Activated naive CD4-positive, alpha-beta T cell (primary cell): ENCODE measurements at regions not wholly inside any gene's neighbourhood (a gene's known extent, or its start where the extent isn't known, plus 50 kb on each side); places are given as distances from the start of the nearest gene placed in this dataset.
"Not testable (repeated sequence)": the region's sequence is repeated elsewhere in the genome, so short reads cannot be mapped to it uniquely, and the experiment has no call there.

Experiments
- DNase-seq, 4 experiments: peaks; one replicate each; lab custom pipeline; 2025; lab: John Stamatoyannopoulos, UW

- DNase-seq: no peak
Measured at GRCh38 chr2:198628596-198628995, 824.2 kb downstream of the PLCL1 start.

DNA sequence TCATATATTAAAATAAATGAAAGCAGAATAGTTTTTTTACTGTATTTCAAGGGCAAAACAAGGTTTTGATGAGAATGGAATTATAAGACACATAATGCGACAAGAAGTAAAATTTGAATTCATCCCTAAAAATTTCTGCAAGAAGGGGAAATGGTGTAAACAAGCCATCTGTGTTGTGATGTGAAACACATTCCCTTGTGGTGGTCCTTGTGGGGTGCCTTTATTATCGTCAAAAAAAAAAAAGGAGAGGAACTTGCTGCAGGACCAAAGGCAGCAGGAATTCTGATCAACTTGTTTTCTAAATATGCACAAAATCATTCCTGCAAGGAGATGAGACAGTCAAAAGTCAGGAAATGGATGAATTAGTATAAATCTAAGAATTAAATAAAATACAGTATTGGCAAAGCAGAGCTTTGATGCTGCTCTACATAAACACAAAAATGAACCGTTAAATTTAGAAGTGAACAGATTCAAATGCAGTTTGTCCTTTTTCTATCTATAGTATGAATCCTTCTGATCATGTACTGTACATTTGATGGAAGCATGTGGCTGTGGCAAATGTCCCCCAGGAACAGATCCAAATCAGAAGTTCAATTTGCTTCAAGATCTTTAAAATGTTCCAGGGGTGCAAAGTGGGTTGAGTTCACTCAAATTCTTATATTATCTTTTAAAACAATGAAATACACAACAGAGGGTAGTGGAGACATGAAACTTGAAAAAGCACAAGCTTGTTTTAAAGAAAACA lies 818.8 kb downstream of the PLCL1 start:
- no peak for DNase-seq

GRCh38 chr2:198615972-198616371 lies 811.6 kb downstream of the PLCL1 start:
- DNase-seq: no peak

GRCh38 chr2:198611201-198611600 lies 806.8 kb downstream of the PLCL1 start:
- no peak for DNase-seq

- no peak for DNase-seq
Measured at GRCh38 chr2:198604599-198604998, 800.2 kb downstream of the PLCL1 start.

DNA sequence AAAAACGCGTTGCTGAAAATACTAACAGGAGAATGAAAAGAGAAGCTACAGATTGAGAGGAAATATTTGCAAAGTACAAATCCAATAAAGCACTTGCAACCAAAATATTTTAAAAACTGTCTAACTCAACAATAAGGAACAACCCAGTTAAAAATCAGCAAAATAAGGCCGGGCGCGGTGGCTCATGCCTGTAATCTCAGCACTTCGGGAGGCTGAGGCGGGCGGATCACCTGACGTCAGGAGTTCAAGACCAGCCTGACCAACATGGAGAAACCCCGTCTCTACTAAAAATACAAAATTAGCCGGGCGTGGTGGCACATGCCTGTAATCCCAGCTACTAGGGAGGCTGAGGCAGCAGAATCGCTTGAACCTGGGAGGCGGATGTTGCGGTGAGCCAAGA lies 798.6 kb downstream of the PLCL1 start:
- not testable (repeated sequence) for DNase-seq

GRCh38 chr2:198597648-198598047 lies 793.3 kb downstream of the PLCL1 start:
- DNase-seq: no peak

GRCh38 chr2:198596985-198597384 lies 792.6 kb downstream of the PLCL1 start:
- DNase-seq: no peak

DNA sequence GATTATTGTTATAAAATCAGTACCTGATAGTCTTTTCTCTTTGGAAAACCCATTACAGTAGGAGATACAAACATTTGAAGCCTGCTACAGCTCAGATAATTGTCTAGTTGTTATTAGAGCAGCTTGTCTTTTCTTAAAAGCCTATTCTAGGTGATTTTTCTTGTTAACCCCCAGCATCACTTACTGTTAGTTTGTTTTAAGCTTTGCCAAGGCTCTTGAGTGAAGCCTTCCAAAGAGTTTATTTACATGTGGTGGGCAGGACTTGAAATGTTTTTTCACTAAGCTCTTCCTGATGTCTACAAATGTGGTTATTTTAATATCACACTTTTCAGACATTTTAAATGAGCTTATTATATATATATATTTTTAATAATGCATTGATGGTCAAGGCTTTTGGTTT lies 791.3 kb downstream of the PLCL1 start:
- DNase-seq: no peak

DNA sequence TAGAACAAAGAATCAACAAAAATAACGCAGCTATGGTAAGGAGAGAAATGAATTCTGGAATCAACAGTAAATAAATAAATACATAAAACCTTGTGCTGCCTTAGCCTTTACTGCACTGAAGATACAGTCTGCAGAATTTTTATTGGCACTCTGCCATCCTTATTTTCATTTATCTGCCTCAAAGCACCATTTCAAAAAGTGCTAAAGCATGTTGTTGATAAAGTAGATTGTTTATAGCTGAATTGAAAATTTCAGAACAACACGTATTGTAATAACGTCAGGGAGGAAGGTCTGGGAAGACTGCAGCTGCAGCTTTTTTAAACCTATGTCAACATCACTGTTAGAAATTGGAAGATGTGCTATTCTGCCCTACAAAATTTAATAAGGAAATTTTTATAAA lies 787.2 kb downstream of the PLCL1 start:
- no peak for DNase-seq

- no peak for DNase-seq
Measured at GRCh38 chr2:198587741-198588140, 783.3 kb downstream of the PLCL1 start.

- no peak for DNase-seq
Measured at GRCh38 chr2:198587240-198587639, 782.8 kb downstream of the PLCL1 start.

DNA sequence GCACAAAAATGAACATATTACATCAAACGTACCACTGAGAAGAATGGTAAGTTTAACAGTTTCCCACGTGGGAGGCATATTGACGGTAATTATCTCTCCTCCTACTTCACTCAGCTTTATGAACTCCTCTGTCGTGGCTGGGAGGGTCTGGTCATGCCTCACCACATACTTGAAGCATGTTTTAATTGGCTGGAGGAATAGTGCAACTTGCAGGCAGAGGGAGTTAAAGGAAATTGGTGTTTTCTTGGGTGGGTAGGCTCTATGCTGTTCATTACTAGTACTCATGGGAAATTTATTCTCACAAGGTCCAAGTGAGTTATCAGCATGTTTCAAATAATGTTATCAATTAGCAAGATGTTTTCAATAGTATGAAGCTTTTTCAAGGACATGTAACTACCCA lies 767.0 kb downstream of the PLCL1 start:
- no peak for DNase-seq

DNA sequence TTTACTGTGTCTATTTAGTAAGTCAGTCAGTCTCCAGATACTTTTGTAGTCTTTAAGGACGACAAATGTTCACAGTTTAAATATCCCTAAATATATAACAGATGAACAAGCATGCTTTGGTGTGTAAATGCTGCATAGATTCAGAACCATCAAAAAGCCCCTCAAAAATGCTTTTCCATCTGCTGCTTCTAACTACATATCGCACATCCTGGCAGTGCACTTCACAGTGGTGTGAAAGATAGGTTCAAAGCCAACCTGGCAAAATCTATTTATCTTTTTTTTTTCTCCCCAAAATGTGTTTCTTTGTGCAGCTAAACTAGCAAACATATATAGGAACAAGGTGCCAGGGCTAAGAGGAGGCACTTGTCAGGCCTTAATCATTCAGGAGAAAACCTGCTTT lies 753.8 kb downstream of the PLCL1 start:
- no peak for DNase-seq

DNA sequence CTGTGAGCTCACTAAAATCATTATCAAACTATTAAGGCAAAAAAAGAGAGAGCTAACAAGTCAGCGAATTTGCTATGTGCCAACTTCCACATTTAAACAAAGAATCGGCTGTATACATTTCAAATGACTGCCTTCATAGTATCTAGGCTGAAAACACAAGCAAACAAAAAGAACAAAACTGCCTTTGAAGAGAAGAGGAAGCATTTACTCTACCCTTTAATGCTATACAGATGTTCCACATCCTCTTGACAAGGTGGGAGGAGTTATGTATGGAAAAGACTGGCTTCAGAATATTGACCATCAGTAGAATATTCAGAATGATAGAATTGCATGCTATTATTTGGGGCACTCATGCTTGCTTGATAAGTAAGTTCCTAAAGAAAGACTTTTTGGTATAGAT lies 741.7 kb downstream of the PLCL1 start:
- no peak for DNase-seq

- no peak for DNase-seq
Measured at GRCh38 chr2:198545411-198545810, 741.0 kb downstream of the PLCL1 start.

GRCh38 chr2:198544461-198544860 lies 740.1 kb downstream of the PLCL1 start:
- DNase-seq: no peak

GRCh38 chr2:198534756-198535155 lies 730.4 kb downstream of the PLCL1 start:
- no peak for DNase-seq

DNA sequence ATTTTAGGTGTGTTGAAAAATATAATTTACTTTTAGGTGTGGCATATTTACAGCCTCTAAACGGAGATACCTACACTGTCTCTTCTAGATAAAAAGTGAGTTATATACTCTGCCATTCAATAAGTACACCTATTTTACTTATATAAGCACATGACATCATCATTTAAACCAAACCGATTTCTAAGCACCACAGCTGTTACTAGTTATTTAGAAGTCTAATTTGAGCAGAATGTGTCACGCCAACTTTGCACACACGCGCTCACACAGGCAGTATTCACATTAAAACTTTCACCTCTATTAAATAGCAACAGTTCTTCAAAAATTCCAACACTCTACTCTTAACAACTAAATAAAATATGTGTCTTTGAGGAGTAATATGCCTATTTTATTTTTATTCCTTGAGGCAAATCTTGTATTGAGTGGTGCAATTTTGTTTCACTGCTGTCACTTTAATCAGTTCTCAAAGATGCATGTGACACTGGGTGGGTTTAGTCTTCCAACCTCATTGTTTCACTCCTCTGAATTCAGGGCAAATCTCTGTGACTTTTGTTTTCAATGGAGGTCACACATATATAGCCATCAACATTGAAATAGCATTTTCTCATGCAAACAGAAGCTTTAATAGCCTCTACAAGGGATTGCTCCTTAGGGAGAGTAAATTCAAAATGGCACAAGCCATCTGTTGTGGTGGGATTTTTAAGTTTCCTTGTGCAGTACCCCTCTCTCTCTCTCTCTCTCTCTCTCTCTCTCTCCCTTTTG lies 721.0 kb downstream of the PLCL1 start:
- no peak for DNase-seq

DNA sequence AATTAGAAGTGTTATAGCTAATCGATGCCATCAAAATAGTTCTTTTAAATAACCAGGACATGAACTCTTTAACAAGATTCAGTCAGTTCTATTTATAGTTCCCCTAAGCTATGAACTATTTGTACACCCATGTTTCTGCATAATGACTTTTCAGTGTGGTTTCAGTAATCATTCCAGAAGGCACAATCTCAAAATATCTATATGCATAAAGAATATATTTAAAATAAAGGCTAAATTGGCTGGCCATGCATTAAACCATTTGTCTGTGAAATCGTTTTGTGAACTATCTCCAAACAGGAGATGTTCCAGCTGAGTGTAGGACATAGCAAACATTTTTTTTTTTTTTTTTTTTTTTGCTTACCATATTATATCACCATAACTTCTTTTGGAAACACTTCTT lies 719.3 kb downstream of the PLCL1 start:
- DNase-seq: no peak

GRCh38 chr2:198518935-198519334 lies 714.5 kb downstream of the PLCL1 start:
- no peak for DNase-seq

- DNase-seq: no peak
Measured at GRCh38 chr2:198517976-198518375, 713.6 kb downstream of the PLCL1 start.

GRCh38 chr2:198508610-198509009 lies 704.2 kb downstream of the PLCL1 start:
- not testable (repeated sequence) for DNase-seq

DNA sequence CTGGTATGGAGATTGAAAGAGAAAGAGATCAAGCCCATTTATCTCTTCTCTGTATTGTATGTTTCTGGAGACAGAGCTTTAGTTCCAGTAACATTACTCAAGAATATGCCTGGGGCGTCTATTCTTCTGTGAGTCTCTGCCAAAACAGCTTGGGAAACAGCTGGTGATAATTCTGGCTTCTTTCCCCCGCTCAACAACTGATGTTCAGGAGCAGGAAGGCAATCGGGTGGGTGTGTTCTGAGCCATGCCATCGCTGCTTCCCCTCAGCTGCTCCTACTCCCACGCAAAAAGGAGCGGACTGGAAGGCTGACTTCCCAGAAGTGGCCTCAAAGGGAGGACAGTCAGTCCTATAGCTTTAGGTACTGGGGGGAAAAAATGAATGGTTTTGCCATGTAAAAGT lies 695.1 kb downstream of the PLCL1 start:
- no peak for DNase-seq
